ENCODE measurements at regions not wholly inside any gene's neighbourhood (a gene's known extent, or its start where the extent isn't known, plus 50 kb on each side); places are given as distances from the start of the nearest gene placed in this dataset.

- Histone ChIP-seq H3K27me3 (no peaks in the 10 kb centered on the region), H3K27ac (no peak overlapping the region), H3K36me3 (no peaks in the 10 kb centered on the region), H3K4me1 (no peaks in the 10 kb centered on the region), H3K9me3 (no peaks in the 10 kb centered on the region), H3K4me3 (no peak overlapping the region)
- no peak for TF ChIP-seq CTCF (IDR thresholded peaks at IDR 0.05)
- DNase-seq (ENCODE audit: low spot score): no peak
Observed at GRCh38 chr16:86959729-86960128, 357.5 kb downstream of the C16orf95 start.

- no peak for TF ChIP-seq CTCF (IDR thresholded peaks at IDR 0.05)
- H3K36me3 ChIP-seq: no peaks in the 10 kb centered on the region
- no peaks in the 10 kb centered on the region for H3K9me3 ChIP-seq
- no peak for DNase-seq (ENCODE audit: low spot score)
- H3K27me3 ChIP-seq: no peaks in the 10 kb centered on the region
- no peak overlapping the region for H3K27ac ChIP-seq
- no peaks in the 10 kb centered on the region for H3K4me1 ChIP-seq
- H3K4me3 ChIP-seq: no peak overlapping the region
Observed at GRCh38 chr16:86960266-86960665, 356.9 kb downstream of the C16orf95 start.

- H3K9me3 ChIP-seq: no peaks in the 10 kb centered on the region
- no peaks in the 10 kb centered on the region for H3K36me3 ChIP-seq
- no peak for TF ChIP-seq CTCF (IDR thresholded peaks at IDR 0.05)
- no peak for DNase-seq (ENCODE audit: low spot score)
- H3K4me1 ChIP-seq: no peaks in the 10 kb centered on the region
- H3K27me3 ChIP-seq: no peaks in the 10 kb centered on the region
- H3K4me3 ChIP-seq: no peak overlapping the region
- H3K27ac ChIP-seq: no peak overlapping the region
Observed at GRCh38 chr16:86961171-86961601, 356.0 kb downstream of the C16orf95 start.

- DNase-seq (ENCODE audit: low spot score): no peak
- TF ChIP-seq CTCF (IDR thresholded peaks at IDR 0.05): no peak
- Histone ChIP-seq H3K27me3 (no peaks in the 10 kb centered on the region), H3K36me3 (no peaks in the 10 kb centered on the region), H3K4me1 (no peaks in the 10 kb centered on the region), H3K27ac (no peak overlapping the region), H3K9me3 (no peaks in the 10 kb centered on the region), H3K4me3 (no peak overlapping the region)
Observed at GRCh38 chr16:86962259-86962658, 354.9 kb downstream of the C16orf95 start.

GRCh38 chr16:86962913-86963312 is 354.3 kb downstream of the C16orf95 start:
- Histone ChIP-seq H3K9me3 (no peaks in the 10 kb centered on the region), H3K36me3 (no peaks in the 10 kb centered on the region), H3K4me3 (no peak overlapping the region), H3K27me3 (no peaks in the 10 kb centered on the region), H3K27ac (no peak overlapping the region), H3K4me1 (no peaks in the 10 kb centered on the region)
- no peak for DNase-seq (ENCODE audit: low spot score)
- no peak for TF ChIP-seq CTCF (IDR thresholded peaks at IDR 0.05)
